HG02870 (cell line): ENCODE measurements at regions not wholly inside any gene's neighbourhood (a gene's known extent, or its start where the extent isn't known, plus 50 kb on each side); places are given as distances from the start of the nearest gene placed in this dataset.

Source experiments
- ATAC-seq: cut with Tn5 transposase; IDR thresholded peaks from one replicate; pipeline ENCODE4 v1.9.1; 2021; ENCODE audit warnings: mild to moderate bottlenecking, moderate library complexity; ENCODE audit not compliant: unreplicated experiment

- ATAC-seq: no peak
These were observed 69.8 kb upstream of the TANK start for GRCh38 chr2:161090411-161090810.

GRCh38 chr2:161095314-161095713 lies 64.9 kb upstream of the TANK start:
- ATAC-seq: no peak

GRCh38 chr2:161096336-161096735 lies 63.9 kb upstream of the TANK start:
- no peak for ATAC-seq

GRCh38 chr2:161097157-161097556 lies 63.1 kb upstream of the TANK start:
- no peak for ATAC-seq

- ATAC-seq: no peak
These were observed 59.9 kb upstream of the TANK start for GRCh38 chr2:161100211-161100895.

GRCh38 chr2:161101406-161101805 lies 58.8 kb upstream of the TANK start:
- ATAC-seq: no peak

- no peak for ATAC-seq
These were observed 57.3 kb upstream of the TANK start for GRCh38 chr2:161102770-161103450.

- no peak for ATAC-seq
These were observed 56.8 kb upstream of the TANK start for GRCh38 chr2:161103451-161103831.

GRCh38 chr2:161104054-161104553 lies 56.1 kb upstream of the TANK start:
- ATAC-seq: peak; percentile 96

GRCh38 chr2:161107265-161107664 lies 53.0 kb upstream of the TANK start:
- ATAC-seq: no peak
